ENCODE measurements at regions not wholly inside any gene's neighbourhood (a gene's known extent, or its start where the extent isn't known, plus 50 kb on each side); places are given as distances from the start of the nearest gene placed in this dataset.

DNA sequence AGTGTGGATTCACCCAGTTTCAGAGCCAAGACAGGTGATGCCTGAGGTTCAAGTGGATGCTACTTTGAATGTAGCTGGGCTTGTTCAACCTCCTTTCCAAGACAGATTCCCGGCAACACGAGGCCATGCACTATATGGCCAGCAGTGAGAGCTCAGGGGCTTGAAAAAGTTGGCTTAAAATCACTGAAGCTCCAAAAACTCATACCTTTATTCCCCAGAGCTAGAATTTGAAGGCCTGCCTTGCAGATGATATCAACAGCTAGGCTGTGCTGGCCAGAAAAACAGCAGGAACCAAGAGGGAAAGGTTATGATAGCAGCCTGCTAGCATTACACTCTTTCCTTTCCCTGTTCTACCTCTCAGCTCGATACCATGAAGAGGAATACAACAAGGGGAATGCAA lies 120.2 kb upstream of the DAB2 start:
- Histone ChIP-seq H3K79me1 (ENCODE audit: low read length) (no peaks in the 10 kb centered on the region), H2BK5ac (ENCODE audit: low read length) (no peak overlapping the region), H3K4ac (ENCODE audit: low read depth, low read length) (no peak overlapping the region), H3K4me1 (ENCODE audit: control insufficient read depth, low read depth, low read length) (peaks cover 4% of the 10 kb centered on the region), H2AK5ac (ENCODE audit: low read length) (no peak overlapping the region), H4K5ac (ENCODE audit: low read length) (no peak overlapping the region), H3K4me2 (ENCODE audit: low read length) (no peak overlapping the region), H2BK120ac (ENCODE audit: low read depth, low read length) (no peak overlapping the region), H3K56ac (ENCODE audit: low read length) (no peak overlapping the region), H3K79me2 (ENCODE audit: control insufficient read depth, insufficient read depth, low read length) (no peaks in the 10 kb centered on the region), H3K18ac (ENCODE audit: low read length) (no peak overlapping the region), H3K23ac (ENCODE audit: low read length) (no peak overlapping the region), H4K8ac (ENCODE audit: low read depth, low read length) (no peak overlapping the region), H3K27me3 (ENCODE audit: insufficient read depth, low read length, poor library complexity) (no peaks in the 10 kb centered on the region), H3K9ac (ENCODE audit: low read length) (no peak overlapping the region), H3K4me3 (ENCODE audit: low read length) (no peak overlapping the region), H3K36me3 (ENCODE audit: control insufficient read depth, insufficient read depth, low read length) (no peaks in the 10 kb centered on the region), H3K27ac (ENCODE audit: low read depth, low read length) (no peak overlapping the region), H2BK15ac (replicated peaks; ENCODE audit: low read depth) (no peak overlapping the region)
- WGBS (ENCODE audit: extremely low coverage, insufficient coverage, low lambda C conversion rate), result no CpG with 5 or more reads among the region's 3 CpGs
- no peak for DNase-seq

DNA sequence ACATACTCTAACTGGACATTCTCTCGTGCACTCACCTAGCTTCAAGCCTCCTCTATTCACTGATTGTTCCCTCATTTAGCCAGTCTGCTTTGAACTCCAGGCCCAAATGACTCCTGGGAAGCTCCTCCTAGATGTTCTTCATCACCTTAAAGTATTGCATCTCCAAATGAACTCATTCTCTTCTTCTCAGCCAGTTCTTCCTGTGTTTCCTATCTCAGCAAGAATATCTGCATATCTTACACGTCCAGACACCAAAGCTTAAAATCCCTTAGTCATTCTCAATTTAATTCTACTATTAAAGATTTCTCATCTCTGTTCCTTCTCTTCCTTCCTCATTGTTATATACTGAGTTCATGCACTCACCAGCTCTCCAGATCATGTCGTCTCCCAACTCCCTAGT lies 118.6 kb upstream of the DAB2 start:
- Histone ChIP-seq H2BK120ac (ENCODE audit: low read depth, low read length) (no peak overlapping the region), H3K56ac (ENCODE audit: low read length) (no peak overlapping the region), H3K4me2 (ENCODE audit: low read length) (no peak overlapping the region), H2AK5ac (ENCODE audit: low read length) (no peak overlapping the region), H3K18ac (ENCODE audit: low read length) (no peak overlapping the region), H3K27ac (ENCODE audit: low read depth, low read length) (no peak overlapping the region), H4K8ac (ENCODE audit: low read depth, low read length) (no peak overlapping the region), H3K4me3 (ENCODE audit: low read length) (no peak overlapping the region), H3K9ac (ENCODE audit: low read length) (no peak overlapping the region), H3K4ac (ENCODE audit: low read depth, low read length) (no peak overlapping the region), H4K5ac (ENCODE audit: low read length) (no peak overlapping the region), H3K23ac (ENCODE audit: low read length) (no peak overlapping the region), H2BK15ac (replicated peaks; ENCODE audit: low read depth) (no peak overlapping the region), H2BK5ac (ENCODE audit: low read length) (no peak overlapping the region), H3K79me2 (ENCODE audit: control insufficient read depth, insufficient read depth, low read length) (no peaks in the 10 kb centered on the region), H3K79me1 (ENCODE audit: low read length) (no peaks in the 10 kb centered on the region), H3K27me3 (ENCODE audit: insufficient read depth, low read length, poor library complexity) (no peaks in the 10 kb centered on the region), H3K4me1 (ENCODE audit: control insufficient read depth, low read depth, low read length) (peaks cover 4% of the 10 kb centered on the region), H3K36me3 (ENCODE audit: control insufficient read depth, insufficient read depth, low read length) (no peaks in the 10 kb centered on the region)
- WGBS (ENCODE audit: extremely low coverage, insufficient coverage, low lambda C conversion rate), result no CpG with 5 or more reads among the region's 3 CpGs
- no peak for DNase-seq

DNA sequence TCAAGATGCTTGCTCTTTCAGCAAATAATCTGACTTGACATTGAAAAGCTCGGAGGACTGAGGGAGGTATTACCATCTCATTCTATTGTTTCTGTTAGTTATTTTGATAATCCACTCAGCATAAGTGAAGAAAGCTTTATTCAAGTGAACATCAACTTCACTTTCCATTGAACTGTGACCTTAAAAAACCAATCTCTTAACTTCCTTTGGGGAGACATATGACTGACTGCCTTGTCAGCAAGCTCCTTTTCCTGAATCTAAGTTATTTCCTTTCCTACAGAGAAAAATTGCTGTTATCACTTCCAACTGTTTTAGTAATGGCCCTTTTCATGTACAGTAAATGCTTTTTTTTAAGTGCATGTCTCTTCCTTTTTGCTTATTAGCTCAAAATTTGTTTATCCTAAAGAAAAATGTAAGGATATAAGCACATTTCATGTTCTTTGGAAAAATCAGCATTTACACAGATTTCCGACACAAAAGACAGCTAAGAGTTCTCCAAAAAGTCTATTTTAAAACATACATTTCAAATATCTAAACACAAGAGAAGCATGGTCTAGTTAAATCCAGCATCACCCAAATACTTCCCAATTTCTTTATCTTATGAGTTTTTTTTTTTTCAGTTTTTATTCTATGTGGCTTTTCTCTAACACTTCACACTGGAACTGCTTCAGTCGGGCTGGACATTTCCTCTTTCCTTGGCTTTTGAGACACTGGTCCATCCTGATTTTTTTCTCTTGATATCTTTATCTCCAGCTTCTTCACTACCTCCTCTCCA lies 117.9 kb upstream of the DAB2 start:
- no peak overlapping the region for H4K8ac ChIP-seq (ENCODE audit: low read depth, low read length)
- H2BK120ac ChIP-seq (ENCODE audit: low read depth, low read length), result no peak overlapping the region
- no peak overlapping the region for H2BK15ac ChIP-seq (replicated peaks; ENCODE audit: low read depth)
- H3K4ac ChIP-seq (ENCODE audit: low read depth, low read length), result no peak overlapping the region
- H2BK5ac ChIP-seq (ENCODE audit: low read length), result no peak overlapping the region
- no peak overlapping the region for H4K5ac ChIP-seq (ENCODE audit: low read length)
- H3K23ac ChIP-seq (ENCODE audit: low read length), result no peak overlapping the region
- no peaks in the 10 kb centered on the region for H3K79me2 ChIP-seq (ENCODE audit: control insufficient read depth, insufficient read depth, low read length)
- H3K27ac ChIP-seq (ENCODE audit: low read depth, low read length), result no peak overlapping the region
- no peak for DNase-seq
- peaks cover 4% of the 10 kb centered on the region for H3K4me1 ChIP-seq (ENCODE audit: control insufficient read depth, low read depth, low read length)
- H3K79me1 ChIP-seq (ENCODE audit: low read length), result no peaks in the 10 kb centered on the region
- H3K18ac ChIP-seq (ENCODE audit: low read length), result no peak overlapping the region
- H3K4me2 ChIP-seq (ENCODE audit: low read length), result no peak overlapping the region
- H3K36me3 ChIP-seq (ENCODE audit: control insufficient read depth, insufficient read depth, low read length), result no peaks in the 10 kb centered on the region
- H3K9ac ChIP-seq (ENCODE audit: low read length), result no peak overlapping the region
- H2AK5ac ChIP-seq (ENCODE audit: low read length), result no peak overlapping the region
- WGBS (ENCODE audit: extremely low coverage, insufficient coverage, low lambda C conversion rate), result no CpG with 5 or more reads among the region's 3 CpGs
- no peak overlapping the region for H3K4me3 ChIP-seq (ENCODE audit: low read length)
- H3K27me3 ChIP-seq (ENCODE audit: insufficient read depth, low read length, poor library complexity), result no peaks in the 10 kb centered on the region
- no peak overlapping the region for H3K56ac ChIP-seq (ENCODE audit: low read length)

DNA sequence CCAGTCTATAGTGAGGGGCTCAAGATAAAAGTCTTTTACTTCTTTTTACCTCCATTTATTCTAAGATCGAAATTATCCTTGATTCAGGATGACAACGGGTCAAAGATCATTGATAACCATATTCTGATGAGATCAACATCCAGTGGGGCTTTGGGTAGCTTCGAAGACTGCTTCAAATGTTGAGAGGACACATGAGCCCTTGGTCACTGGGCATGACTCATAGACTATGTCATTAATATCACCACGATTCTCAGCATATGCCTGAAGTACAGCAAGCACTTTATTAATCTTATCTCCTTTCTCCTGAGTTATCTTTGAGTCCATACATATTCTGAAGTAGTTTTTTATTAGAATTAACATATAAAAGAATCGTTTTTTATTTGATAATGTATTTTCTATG lies 117.1 kb upstream of the DAB2 start:
- Histone ChIP-seq H3K79me1 (ENCODE audit: low read length) (no peaks in the 10 kb centered on the region), H2BK5ac (ENCODE audit: low read length) (no peak overlapping the region), H3K36me3 (ENCODE audit: control insufficient read depth, insufficient read depth, low read length) (no peaks in the 10 kb centered on the region), H3K4me3 (ENCODE audit: low read length) (no peak overlapping the region), H3K27me3 (ENCODE audit: insufficient read depth, low read length, poor library complexity) (no peaks in the 10 kb centered on the region), H2BK120ac (ENCODE audit: low read depth, low read length) (no peak overlapping the region), H3K18ac (ENCODE audit: low read length) (no peak overlapping the region), H2AK5ac (ENCODE audit: low read length) (no peak overlapping the region), H3K27ac (ENCODE audit: low read depth, low read length) (no peak overlapping the region), H3K4ac (ENCODE audit: low read depth, low read length) (no peak overlapping the region), H4K5ac (ENCODE audit: low read length) (no peak overlapping the region), H3K9ac (ENCODE audit: low read length) (no peak overlapping the region), H4K8ac (ENCODE audit: low read depth, low read length) (no peak overlapping the region), H3K79me2 (ENCODE audit: control insufficient read depth, insufficient read depth, low read length) (no peaks in the 10 kb centered on the region), H2BK15ac (replicated peaks; ENCODE audit: low read depth) (no peak overlapping the region), H3K23ac (ENCODE audit: low read length) (no peak overlapping the region), H3K4me1 (ENCODE audit: control insufficient read depth, low read depth, low read length) (peaks cover 4% of the 10 kb centered on the region), H3K56ac (ENCODE audit: low read length) (no peak overlapping the region), H3K4me2 (ENCODE audit: low read length) (no peak overlapping the region)
- no peak for DNase-seq
- WGBS (ENCODE audit: extremely low coverage, insufficient coverage, low lambda C conversion rate), result no CpG with 5 or more reads among the region's 5 CpGs

DNA sequence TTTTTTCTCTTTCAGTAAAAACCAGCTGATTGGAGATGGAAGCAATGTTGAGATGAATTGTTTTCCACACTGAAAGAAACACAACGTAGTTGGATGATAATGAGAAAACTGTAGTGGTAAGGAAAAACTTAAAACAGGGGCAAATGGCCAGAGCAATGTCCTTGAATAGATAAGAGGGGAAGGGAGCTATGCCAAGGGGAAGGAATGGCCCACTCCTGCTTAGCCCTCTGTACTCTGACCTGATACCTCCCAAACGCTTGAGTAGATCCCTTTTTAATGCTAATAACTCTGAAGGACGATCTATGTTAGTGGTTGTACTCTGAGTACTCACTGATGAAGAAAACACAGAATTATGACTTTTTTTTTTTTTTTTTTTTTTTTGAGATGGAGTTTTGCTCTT lies 114.7 kb upstream of the DAB2 start:
- no CpG with 5 or more reads among the region's 3 CpGs for WGBS (ENCODE audit: extremely low coverage, insufficient coverage, low lambda C conversion rate)
- Histone ChIP-seq H3K36me3 (ENCODE audit: control insufficient read depth, insufficient read depth, low read length) (no peaks in the 10 kb centered on the region), H3K79me2 (ENCODE audit: control insufficient read depth, insufficient read depth, low read length) (no peaks in the 10 kb centered on the region), H3K18ac (ENCODE audit: low read length) (no peak overlapping the region), H3K4me2 (ENCODE audit: low read length) (no peak overlapping the region), H4K8ac (ENCODE audit: low read depth, low read length) (no peak overlapping the region), H2BK5ac (ENCODE audit: low read length) (no peak overlapping the region), H3K9ac (ENCODE audit: low read length) (no peak overlapping the region), H3K56ac (ENCODE audit: low read length) (no peak overlapping the region), H2BK120ac (ENCODE audit: low read depth, low read length) (no peak overlapping the region), H3K23ac (ENCODE audit: low read length) (no peak overlapping the region), H4K5ac (ENCODE audit: low read length) (no peak overlapping the region), H3K4me1 (ENCODE audit: control insufficient read depth, low read depth, low read length) (peaks cover 2% of the 10 kb centered on the region), H3K4ac (ENCODE audit: low read depth, low read length) (no peak overlapping the region), H2BK15ac (replicated peaks; ENCODE audit: low read depth) (no peak overlapping the region), H3K79me1 (ENCODE audit: low read length) (no peaks in the 10 kb centered on the region), H2AK5ac (ENCODE audit: low read length) (no peak overlapping the region), H3K27ac (ENCODE audit: low read depth, low read length) (no peak overlapping the region), H3K27me3 (ENCODE audit: insufficient read depth, low read length, poor library complexity) (no peaks in the 10 kb centered on the region), H3K4me3 (ENCODE audit: low read length) (no peak overlapping the region)
- DNase-seq, result no peak

DNA sequence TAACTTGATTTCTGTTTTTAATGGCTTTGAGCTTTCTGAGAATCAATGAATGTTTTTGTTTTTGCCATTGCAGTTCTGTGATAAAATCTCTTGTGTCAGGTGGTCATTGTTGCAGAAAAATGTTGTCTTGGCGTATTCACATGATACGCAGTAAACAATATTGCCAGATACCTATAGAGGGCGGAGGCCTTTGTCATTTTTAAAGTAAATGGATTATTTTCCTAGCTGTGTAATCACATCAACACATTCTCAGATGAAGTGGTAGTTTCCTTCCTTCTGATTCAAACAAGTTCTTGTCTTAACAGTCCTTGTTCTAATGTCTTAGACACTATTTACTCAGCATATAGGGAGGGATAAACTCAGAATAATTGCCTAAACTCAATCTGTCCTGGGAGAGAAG lies 109.9 kb upstream of the DAB2 start:
- Histone ChIP-seq H3K4me1 (ENCODE audit: control insufficient read depth, low read depth, low read length) (no peaks in the 10 kb centered on the region), H3K56ac (ENCODE audit: low read length) (no peak overlapping the region), H3K18ac (ENCODE audit: low read length) (no peak overlapping the region), H3K4me3 (ENCODE audit: low read length) (no peak overlapping the region), H3K79me2 (ENCODE audit: control insufficient read depth, insufficient read depth, low read length) (no peaks in the 10 kb centered on the region), H3K36me3 (ENCODE audit: control insufficient read depth, insufficient read depth, low read length) (no peaks in the 10 kb centered on the region), H3K9ac (ENCODE audit: low read length) (no peak overlapping the region), H2AK5ac (ENCODE audit: low read length) (no peak overlapping the region), H2BK15ac (replicated peaks; ENCODE audit: low read depth) (no peak overlapping the region), H3K4me2 (ENCODE audit: low read length) (no peak overlapping the region), H3K4ac (ENCODE audit: low read depth, low read length) (no peak overlapping the region), H2BK5ac (ENCODE audit: low read length) (no peak overlapping the region), H4K8ac (ENCODE audit: low read depth, low read length) (no peak overlapping the region), H2BK120ac (ENCODE audit: low read depth, low read length) (no peak overlapping the region), H4K5ac (ENCODE audit: low read length) (no peak overlapping the region), H3K27me3 (ENCODE audit: insufficient read depth, low read length, poor library complexity) (no peaks in the 10 kb centered on the region), H3K23ac (ENCODE audit: low read length) (no peak overlapping the region), H3K27ac (ENCODE audit: low read depth, low read length) (no peak overlapping the region), H3K79me1 (ENCODE audit: low read length) (no peaks in the 10 kb centered on the region)
- WGBS (ENCODE audit: extremely low coverage, insufficient coverage, low lambda C conversion rate), result no CpG with 5 or more reads among the region's 3 CpGs
- no peak for DNase-seq
